MM.1S (cell line): ENCODE measurements at regions not wholly inside any gene's neighbourhood (a gene's known extent, or its start where the extent isn't known, plus 50 kb on each side); places are given as distances from the start of the nearest gene placed in this dataset.

Experiments
- DNase-seq: peaks from one replicate; pipeline ENCODE4 v3.0.0-alpha.2; 2015
- H2AFZ ChIP-seq: fragments of 300-600 bp; sonication (generic); 2 replicates; pipeline ENCODE4 v1.6.0; 2016; ENCODE audit warnings: antibody characterized with exemption, low read length
- H3F3A ChIP-seq: fragments of 300-600 bp; sonication (generic); 2 replicates; pipeline ENCODE4 v1.6.1; 2016; ENCODE audit warnings: mild to moderate bottlenecking, antibody characterized with exemption, low read length, moderate library complexity, mixed read lengths; ENCODE audit not compliant: insufficient read depth
- H3K27ac ChIP-seq: fragments of 300-600 bp; sonication (generic); 2 replicates; pipeline ENCODE4 v1.5.1; 2016; ENCODE audit warnings: mild to moderate bottlenecking, low read length
- H3K27me3 ChIP-seq: fragments of 300-600 bp; sonication (generic); replicated peaks from 2 replicates; pipeline ENCODE4 v1.6.0; 2016; ENCODE audit warnings: low read length; ENCODE audit not compliant: insufficient read depth
- H3K36me3 ChIP-seq: fragments of 300-600 bp; sonication (generic); replicated peaks from 2 replicates; pipeline ENCODE4 v1.6.1; 2016; ENCODE audit warnings: mild to moderate bottlenecking, low read length, mixed read lengths; ENCODE audit not compliant: insufficient read depth
- H3K4me1 ChIP-seq: fragments of 300-600 bp; sonication (generic); 2 replicates; pipeline ENCODE4 v1.6.1; 2016; ENCODE audit warnings: low read length, mixed read lengths
- H3K4me2 ChIP-seq: fragments of 300-600 bp; sonication (generic); 2 replicates; pipeline ENCODE4 v1.6.0; 2016; ENCODE audit warnings: low read depth, low read length
- H3K4me3 ChIP-seq: fragments of 300-600 bp; sonication (generic); 2 replicates; pipeline ENCODE4 v1.5.1; 2016; ENCODE audit warnings: low read length, mixed read lengths
- H3K79me2 ChIP-seq: fragments of 300-600 bp; sonication (generic); 2 replicates; pipeline ENCODE4 v1.6.1; 2016; ENCODE audit warnings: mixed run types, low read length, mixed read lengths
- H3K9ac ChIP-seq: fragments of 300-600 bp; sonication (generic); 2 replicates; pipeline ENCODE4 v1.6.1; 2016; ENCODE audit warnings: low read length, mixed read lengths
- H3K9me2 ChIP-seq: fragments of 300-600 bp; sonication (generic); replicated peaks from 2 replicates; pipeline ENCODE4 v1.6.1; 2016; ENCODE audit warnings: mild to moderate bottlenecking, low read length, mixed read lengths; ENCODE audit not compliant: insufficient read depth
- H3K9me3 ChIP-seq: fragments of 300-600 bp; sonication (generic); replicated peaks from 2 replicates; pipeline ENCODE4 v1.6.1; 2016; ENCODE audit warnings: mild to moderate bottlenecking, low read length, mixed read lengths; ENCODE audit not compliant: insufficient read depth
- H4K20me1 ChIP-seq: fragments of 300-600 bp; sonication (generic); 2 replicates; pipeline ENCODE4 v1.6.1; 2016; ENCODE audit warnings: mild to moderate bottlenecking, low read length, moderate library complexity, mixed read lengths; ENCODE audit not compliant: insufficient read depth
- CTCF ChIP-seq: fragments of 300-600 bp; sonication (generic); IDR thresholded peaks from 2 replicates; pipeline ENCODE4 v1.5.1; 2016; ENCODE audit warnings: antibody characterized with exemption, low read length, mixed read lengths
- EZH2 ChIP-seq: fragments of 300-600 bp; sonication (generic); optimal IDR thresholded peaks from 2 replicates; pipeline ENCODE3; 2017; ENCODE audit warnings: low read depth, mild to moderate bottlenecking, antibody characterized with exemption, low read length, mixed read lengths
- EZH2phosphoT487 ChIP-seq: fragments of 300-600 bp; sonication (generic); IDR thresholded peaks from 2 replicates; pipeline ENCODE4 v1.6.1; 2018; ENCODE audit warnings: antibody characterized with exemption, low read length

- TF ChIP-seq CTCF (no peak), EZH2phosphoT487 (no peak), EZH2 (no peak)
- H3K36me3 ChIP-seq: no peaks in the 10 kb centered on the region
- H2AFZ ChIP-seq: no peak overlapping the region
- H3K9me3 ChIP-seq: no peaks in the 10 kb centered on the region
- no peaks in the 10 kb centered on the region for H3K27me3 ChIP-seq
- no peaks in the 10 kb centered on the region for H3K9me2 ChIP-seq
- no peaks in the 10 kb centered on the region for H4K20me1 ChIP-seq
- no peak overlapping the region for H3K9ac ChIP-seq
- peaks cover 10% of the 10 kb centered on the region; the same call in 1 of the 2 replicates for H3K4me1 ChIP-seq
- DNase-seq: no peak
- H3F3A ChIP-seq: 0 out of 2 replicates have a peak, but pooled peaks cover 5% of the 10 kb centered on the region
- H3K4me3 ChIP-seq: no peak overlapping the region
- no peaks in the 10 kb centered on the region for H3K79me2 ChIP-seq
- no peak overlapping the region for H3K27ac ChIP-seq
- no peak overlapping the region for H3K4me2 ChIP-seq
Observed at GRCh38 chr12:87772401-87772800, 256.8 kb downstream of the C12orf50 start.

- Histone ChIP-seq H3K4me1 (no peaks in the 10 kb centered on the region), H3F3A (no peaks in the 10 kb centered on the region), H3K36me3 (no peaks in the 10 kb centered on the region), H3K9me2 (no peaks in the 10 kb centered on the region), H3K9ac (no peak overlapping the region), H3K4me2 (no peak overlapping the region), H4K20me1 (no peaks in the 10 kb centered on the region), H2AFZ (no peak overlapping the region), H3K79me2 (no peaks in the 10 kb centered on the region), H3K4me3 (no peak overlapping the region), H3K27ac (no peak overlapping the region), H3K27me3 (no peaks in the 10 kb centered on the region), H3K9me3 (no peaks in the 10 kb centered on the region)
- no peak for TF ChIP-seq CTCF
- no peak for TF ChIP-seq EZH2phosphoT487
- TF ChIP-seq EZH2: no peak
- DNase-seq: no peak
Observed at GRCh38 chr12:87768501-87769287, 260.5 kb downstream of the C12orf50 start.

- Histone ChIP-seq H3K36me3 (no peaks in the 10 kb centered on the region), H3K79me2 (no peaks in the 10 kb centered on the region), H3K9me2 (no peaks in the 10 kb centered on the region), H3K4me2 (no peak overlapping the region), H3K4me1 (no peaks in the 10 kb centered on the region), H3K4me3 (no peak overlapping the region), H3K9ac (no peak overlapping the region), H3K27ac (no peak overlapping the region), H4K20me1 (no peaks in the 10 kb centered on the region), H3F3A (no peaks in the 10 kb centered on the region), H3K9me3 (no peaks in the 10 kb centered on the region), H3K27me3 (no peaks in the 10 kb centered on the region), H2AFZ (no peak overlapping the region)
- TF ChIP-seq EZH2phosphoT487: no peak
- TF ChIP-seq CTCF: no peak
- TF ChIP-seq EZH2: no peak
- DNase-seq: no peak
Observed at GRCh38 chr12:87766044-87766443, 263.2 kb downstream of the C12orf50 start.
